ENCODE measurements at regions not wholly inside any gene's neighbourhood (a gene's known extent, or its start where the extent isn't known, plus 50 kb on each side); places are given as distances from the start of the nearest gene placed in this dataset.

DNA sequence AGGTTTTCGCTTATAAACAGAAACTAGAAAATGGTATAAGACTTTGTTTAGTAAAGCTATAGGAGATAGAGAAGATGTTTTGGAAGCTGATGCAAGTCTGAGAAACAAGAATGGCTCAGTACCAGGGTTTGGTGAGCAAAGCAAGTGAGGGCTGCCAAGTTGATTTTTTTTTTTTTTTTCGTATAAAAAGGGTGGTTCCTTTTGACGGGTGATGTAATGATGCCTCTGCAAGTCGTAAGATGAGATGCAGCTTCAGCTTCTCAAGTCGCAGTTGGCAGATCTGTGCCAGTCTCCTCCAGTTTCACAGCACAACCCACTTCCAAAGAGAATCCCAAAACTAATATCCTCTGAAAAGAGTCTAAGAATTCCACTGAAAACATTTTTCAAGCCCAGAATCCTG lies 252.8 kb upstream of the CDH4 start:
- POLR2A ChIA-PET (ENCODE audit: partially characterized antibody), result no interaction called here
- CTCF ChIA-PET (ENCODE audit: partially characterized antibody), result interaction anchor here (0.6 kb wide), 2 partner anchors 131 to 316 kb away, joined by 3 read pairs; no protein-coding TSS in a partner anchor
- no peak overlapping the region for H2AFZ ChIP-seq (ENCODE audit: low read length)
- TF ChIP-seq JUN (IDR thresholded peaks at IDR 0.05; ENCODE audit: low read depth, low read length), result no peak
- no peak for TF ChIP-seq SIN3A (conservative IDR thresholded peaks at IDR 0.05 in 1 of 2, IDR thresholded peaks at IDR 0.05 in 1 of 2; ENCODE audit: low read depth in 1 of 2, low read length in 2 of 2)
- TF ChIP-seq RNF2 (IDR thresholded peaks at IDR 0.05; ENCODE audit: borderline replicate concordance, low read depth, low read length, missing control alignments, poor library complexity, severe bottlenecking), result no peak
- TF ChIP-seq PHF8 (conservative IDR thresholded peaks at IDR 0.05; ENCODE audit: low read depth, low read length), result no peak
- no peak for TF ChIP-seq CBX5 (IDR thresholded peaks at IDR 0.05; ENCODE audit: low read depth, low read length)
- no peak for TF ChIP-seq POLR2AphosphoS5 (IDR thresholded peaks at IDR 0.05; ENCODE audit: low read depth, low read length)
- TF ChIP-seq ASH2L (IDR thresholded peaks at IDR 0.05; ENCODE audit: low read length), result no peak
- no peak for TF ChIP-seq SP4 (IDR thresholded peaks at IDR 0.05; ENCODE audit: low read length)
- no peak for TF ChIP-seq POLR2A (IDR thresholded peaks at IDR 0.05; ENCODE audit: control extremely low read depth in 1 of 2, low read depth in 2 of 2, low read length in 2 of 2)
- TF ChIP-seq SIRT6 (IDR thresholded peaks at IDR 0.05; ENCODE audit: low read length), result no peak
- no peak for TF ChIP-seq GTF2F1 (IDR thresholded peaks at IDR 0.05; ENCODE audit: borderline replicate concordance, low read depth, low read length)
- TF ChIP-seq TEAD4 (IDR thresholded peaks at IDR 0.05; ENCODE audit: low read depth, low read length), result no peak
- TF ChIP-seq NRF1 (IDR thresholded peaks at IDR 0.05; ENCODE audit: low read depth, low read length), result no peak

More for the DNA sequence above, 252.8 kb upstream of the CDH4 start:
- Histone ChIP-seq H2BK5ac (ENCODE audit: low read depth, low read length) (no peak overlapping the region), H3K4me3 (ENCODE audit: extremely low read depth in 1 of 4, insufficient read depth in 2 of 4, low read depth in 3 of 4, low read length in 4 of 4) (no peak overlapping the region), H3K14ac (ENCODE audit: insufficient read length) (no peak overlapping the region), H3K4me2 (ENCODE audit: insufficient read depth in 1 of 2, low read depth in 2 of 2, low read length in 2 of 2) (no peak overlapping the region), H3K4ac (replicated peaks; ENCODE audit: insufficient read length, low read depth, low read length) (no peak overlapping the region), H2BK15ac (ENCODE audit: low read length) (no peak overlapping the region), H2BK12ac (ENCODE audit: low read depth, low read length) (no peak overlapping the region), H3K9me3 (ENCODE audit: insufficient read depth in 2 of 2, low read depth in 1 of 2, low read length in 1 of 2) (no peaks in the 10 kb centered on the region), H2BK20ac (ENCODE audit: low read length) (no peak overlapping the region), H3K23me2 (ENCODE audit: low read depth, low read length) (no peaks in the 10 kb centered on the region), H4K20me1 (replicated peaks in 1 of 2; ENCODE audit: control insufficient read depth in 1 of 2, insufficient read depth in 2 of 2, low read length in 2 of 2) (no peaks in the 10 kb centered on the region), H3K36me3 (ENCODE audit: control insufficient read depth in 2 of 4, insufficient read depth in 4 of 4, low read length in 3 of 4) (no peaks in the 10 kb centered on the region), H3K23ac (ENCODE audit: insufficient read length) (no peak overlapping the region), H3K18ac (ENCODE audit: extremely low read depth, low read length) (no peak overlapping the region), H4K5ac (ENCODE audit: insufficient read length, low read depth, low read length) (no peak overlapping the region), H3K79me2 (ENCODE audit: control insufficient read depth in 1 of 2, insufficient read depth in 2 of 2, low read length in 2 of 2) (no peaks in the 10 kb centered on the region), H4K8ac (ENCODE audit: extremely low read depth, insufficient read depth, low read length) (no peak overlapping the region), H4K91ac (replicated peaks; ENCODE audit: insufficient read length, low read length) (no peak overlapping the region), H3K79me1 (ENCODE audit: low read depth, low read length) (no peaks in the 10 kb centered on the region), H2AK5ac (ENCODE audit: low read depth, low read length) (no peak overlapping the region), H3K56ac (replicated peaks; ENCODE audit: insufficient read length, low read depth, low read length) (no peak overlapping the region), H3K27ac (ENCODE audit: low read depth, low read length) (no peak overlapping the region), H3K27me3 (replicated peaks in 1 of 4; ENCODE audit: control insufficient read depth in 3 of 4, extremely low read depth in 1 of 4, insufficient read depth in 3 of 4, low read length in 3 of 4) (peaks cover 2 to 20% (median 10%) of the 10 kb centered on the region in 4 experiments; a peak in 5 of 7 replicates), H3K9ac (replicated peaks in 1 of 4; ENCODE audit: extremely low read depth in 1 of 4, low read depth in 3 of 4, low read length in 3 of 4) (no peak overlapping the region), H2BK120ac (replicated peaks; ENCODE audit: low read depth, low read length) (no peak overlapping the region), H3K4me1 (replicated peaks in 1 of 4; ENCODE audit: control insufficient read depth in 3 of 4, insufficient read depth in 4 of 4, low read length in 3 of 4) (peaks cover 0 to 1% (median 0%) of the 10 kb centered on the region in 4 experiments; a peak in 1 of 7 replicates)
- no peak for FAIRE-seq
- WGBS, 2 experiments (ENCODE audit: extremely low coverage in 1 of 2, insufficient coverage in 1 of 2, insufficient read length in 1 of 2, insufficient replicate concordance in 2 of 2, low coverage in 1 of 2, low lambda C conversion rate in 2 of 2, missing lambda C conversion rate in 1 of 2), result 84% methylated on average over 5 of the region's 5 CpGs; no CpG with 5 or more reads in 1 of the 2 experiments
- no peak for DNase-seq (ENCODE audit: low read depth in 1 of 2, low spot score in 2 of 2)

All from H1 (cell line).